ENCODE measurements at regions not wholly inside any gene's neighbourhood (a gene's known extent, or its start where the extent isn't known, plus 50 kb on each side); places are given as distances from the start of the nearest gene placed in this dataset.
"Not testable (repeated sequence)": the region's sequence is repeated elsewhere in the genome, so short reads cannot be mapped to it uniquely, and the experiment has no call there.

- TF ChIP-seq CTCF, POLR2A (IDR thresholded peaks at IDR 0.05): not testable (repeated sequence)
Observed at GRCh38 chr1:851398-851797, 72.3 kb upstream of the SAMD11 start.

Data from esophagus squamous epithelium (tissue), 4 donors.